ENCODE measurements at regions not wholly inside any gene's neighbourhood (a gene's known extent, or its start where the extent isn't known, plus 50 kb on each side); places are given as distances from the start of the nearest gene placed in this dataset.
"Not testable (repeated sequence)": the region's sequence is repeated elsewhere in the genome, so short reads cannot be mapped to it uniquely, and the experiment has no call there.

- no peak for FAIRE-seq
- no peak for DNase-seq (ENCODE audit: insufficient read length)
- TF ChIP-seq TAF1 (IDR thresholded peaks at IDR 0.05; ENCODE audit: borderline replicate concordance, low read depth, low read length) (no peak), POLR2AphosphoS5 (IDR thresholded peaks at IDR 0.05; ENCODE audit: low read depth, low read length) (no peak)
Measured at GRCh38 chr14:105616802-105617192, 90.4 kb downstream of the TMEM121 start.

- DNase-seq (ENCODE audit: insufficient read length) (no peak), FAIRE-seq (peak; percentile 95)
- TF ChIP-seq POLR2A (IDR thresholded peaks at IDR 0.05; ENCODE audit: low read depth, low read length) (no peak), TAF1 (IDR thresholded peaks at IDR 0.05; ENCODE audit: borderline replicate concordance, low read depth, low read length) (no peak), POLR2AphosphoS5 (IDR thresholded peaks at IDR 0.05; ENCODE audit: low read depth, low read length) (no peak)
Measured at GRCh38 chr14:105617201-105617777, 90.9 kb downstream of the TMEM121 start.

GRCh38 chr14:105617805-105618204 lies 91.4 kb downstream of the TMEM121 start:
- FAIRE-seq: peak; percentile 30
- not testable (repeated sequence) for DNase-seq (ENCODE audit: insufficient read length)

- not testable (repeated sequence) for DNase-seq (ENCODE audit: insufficient read length); FAIRE-seq
Measured at GRCh38 chr14:105619324-105619723, 92.9 kb downstream of the TMEM121 start.

- FAIRE-seq; DNase-seq (ENCODE audit: insufficient read length): not testable (repeated sequence)
Measured at GRCh38 chr14:105620178-105620864, 93.9 kb downstream of the TMEM121 start.

- not testable (repeated sequence) for FAIRE-seq
Measured at GRCh38 chr14:105620865-105621471, 94.6 kb downstream of the TMEM121 start.

GRCh38 chr14:105621479-105622328 lies 95.3 kb downstream of the TMEM121 start:
- not testable (repeated sequence) for FAIRE-seq; DNase-seq (ENCODE audit: insufficient read length)

More at GRCh38 chr14:105620865-105621471, 94.6 kb downstream of the TMEM121 start:
- not testable (repeated sequence) for DNase-seq (ENCODE audit: insufficient read length)

- TF ChIP-seq POLR2A (IDR thresholded peaks at IDR 0.05; ENCODE audit: low read depth, low read length) (peak; percentile 69), TAF1 (IDR thresholded peaks at IDR 0.05; ENCODE audit: borderline replicate concordance, low read depth, low read length) (no peak), POLR2AphosphoS5 (IDR thresholded peaks at IDR 0.05; ENCODE audit: low read depth, low read length) (no peak)
- no peak for DNase-seq (ENCODE audit: insufficient read length)
- FAIRE-seq: no peak
Measured at GRCh38 chr14:105622329-105622955, 96.1 kb downstream of the TMEM121 start.

GRCh38 chr14:105623178-105623577 lies 96.8 kb downstream of the TMEM121 start:
- not testable (repeated sequence) for DNase-seq (ENCODE audit: insufficient read length)
- TF ChIP-seq POLR2AphosphoS5 (IDR thresholded peaks at IDR 0.05; ENCODE audit: low read depth, low read length): peak; percentile 59; the same call in 1 of the 2 replicates
- peak; percentile 46 for FAIRE-seq

GRCh38 chr14:105624346-105624745 lies 98.0 kb downstream of the TMEM121 start:
- 0 out of 2 replicates have a peak, but pooled peaks have one; percentile 19 for TF ChIP-seq POLR2A (IDR thresholded peaks at IDR 0.05; ENCODE audit: low read depth, low read length)
- not testable (repeated sequence) for DNase-seq (ENCODE audit: insufficient read length); FAIRE-seq

- FAIRE-seq; DNase-seq (ENCODE audit: insufficient read length): not testable (repeated sequence)
- peak; percentile 44; the same call in 1 of the 2 replicates for TF ChIP-seq POLR2A (IDR thresholded peaks at IDR 0.05; ENCODE audit: low read depth, low read length)
Measured at GRCh38 chr14:105624749-105625434, 98.5 kb downstream of the TMEM121 start.

GRCh38 chr14:105625448-105625847 lies 99.1 kb downstream of the TMEM121 start:
- FAIRE-seq; DNase-seq (ENCODE audit: insufficient read length): not testable (repeated sequence)

- FAIRE-seq; DNase-seq (ENCODE audit: insufficient read length): not testable (repeated sequence)
Measured at GRCh38 chr14:105626111-105626510, 99.7 kb downstream of the TMEM121 start.

GRCh38 chr14:105626651-105627050 lies 100.3 kb downstream of the TMEM121 start:
- FAIRE-seq; DNase-seq (ENCODE audit: insufficient read length): not testable (repeated sequence)

- not testable (repeated sequence) for DNase-seq (ENCODE audit: insufficient read length); FAIRE-seq
Measured at GRCh38 chr14:105627287-105627686, 100.9 kb downstream of the TMEM121 start.
